GM12865 (cell line): ENCODE measurements at regions not wholly inside any gene's neighbourhood (a gene's known extent, or its start where the extent isn't known, plus 50 kb on each side); places are given as distances from the start of the nearest gene placed in this dataset.

Experiments
- DNase-seq: peaks from one replicate; pipeline ENCODE4 v3.0.0; 2010; ENCODE audit warnings: low read depth
- H3K4me3 ChIP-seq: 2 replicates; pipeline ENCODE4 v1.5.1; 2011; ENCODE audit warnings: mild to moderate bottlenecking, low read depth, low read length, control low read depth
- TF ChIP-seq, protein P1 (sequence below): IDR thresholded peaks from 2 replicates; pipeline ENCODE4 v1.5.1; 2011; ENCODE audit warnings: low read length, control low read depth, low read depth, inconsistent platforms; ENCODE audit not compliant: insufficient read depth; ENCODE audit errors: missing control alignments

DNA sequence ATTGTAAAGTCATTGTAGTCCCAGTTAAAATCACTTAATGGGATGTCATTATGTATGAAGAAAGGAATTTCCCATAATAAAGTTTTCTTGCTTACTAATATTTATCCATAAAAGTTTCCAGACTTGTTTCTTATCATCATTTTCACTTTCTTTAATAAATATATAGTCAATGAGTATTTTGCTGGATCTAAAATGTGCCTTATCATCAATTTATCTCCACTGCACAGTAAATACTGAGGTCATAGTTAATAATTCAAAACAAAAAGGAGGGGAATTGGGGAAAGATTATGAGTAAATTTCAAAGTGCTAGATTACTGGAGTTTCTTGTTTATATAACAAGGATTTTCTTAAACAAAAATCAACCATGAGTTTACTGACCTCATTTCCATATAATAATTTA is 279.5 kb upstream of the DKK2 start:
- no peak for DNase-seq
- TF ChIP-seq, protein P1, sequence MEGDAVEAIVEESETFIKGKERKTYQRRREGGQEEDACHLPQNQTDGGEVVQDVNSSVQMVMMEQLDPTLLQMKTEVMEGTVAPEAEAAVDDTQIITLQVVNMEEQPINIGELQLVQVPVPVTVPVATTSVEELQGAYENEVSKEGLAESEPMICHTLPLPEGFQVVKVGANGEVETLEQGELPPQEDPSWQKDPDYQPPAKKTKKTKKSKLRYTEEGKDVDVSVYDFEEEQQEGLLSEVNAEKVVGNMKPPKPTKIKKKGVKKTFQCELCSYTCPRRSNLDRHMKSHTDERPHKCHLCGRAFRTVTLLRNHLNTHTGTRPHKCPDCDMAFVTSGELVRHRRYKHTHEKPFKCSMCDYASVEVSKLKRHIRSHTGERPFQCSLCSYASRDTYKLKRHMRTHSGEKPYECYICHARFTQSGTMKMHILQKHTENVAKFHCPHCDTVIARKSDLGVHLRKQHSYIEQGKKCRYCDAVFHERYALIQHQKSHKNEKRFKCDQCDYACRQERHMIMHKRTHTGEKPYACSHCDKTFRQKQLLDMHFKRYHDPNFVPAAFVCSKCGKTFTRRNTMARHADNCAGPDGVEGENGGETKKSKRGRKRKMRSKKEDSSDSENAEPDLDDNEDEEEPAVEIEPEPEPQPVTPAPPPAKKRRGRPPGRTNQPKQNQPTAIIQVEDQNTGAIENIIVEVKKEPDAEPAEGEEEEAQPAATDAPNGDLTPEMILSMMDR = no peak
- no peak overlapping the region for H3K4me3 ChIP-seq

DNA sequence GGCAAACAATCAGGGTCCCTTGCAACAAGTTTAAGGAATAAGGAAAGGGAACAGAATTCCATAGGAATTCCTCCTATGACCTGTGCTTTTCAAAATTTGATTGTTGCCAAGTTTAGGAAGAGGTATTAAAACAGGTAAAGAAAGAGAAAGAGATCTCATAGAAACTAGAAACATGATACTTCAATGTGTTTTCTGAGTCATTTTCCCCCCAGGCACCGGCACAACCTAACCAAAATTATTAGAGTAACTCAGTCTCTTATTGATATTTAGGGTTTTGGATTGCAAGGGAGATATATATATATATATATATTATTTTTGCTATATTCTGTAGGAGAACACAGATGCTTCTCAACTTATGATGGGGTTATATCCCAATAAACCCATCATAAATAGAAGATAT is 278.0 kb upstream of the DKK2 start:
- TF ChIP-seq, protein P1 = no peak
- no peak overlapping the region for H3K4me3 ChIP-seq
- DNase-seq = no peak

DNA sequence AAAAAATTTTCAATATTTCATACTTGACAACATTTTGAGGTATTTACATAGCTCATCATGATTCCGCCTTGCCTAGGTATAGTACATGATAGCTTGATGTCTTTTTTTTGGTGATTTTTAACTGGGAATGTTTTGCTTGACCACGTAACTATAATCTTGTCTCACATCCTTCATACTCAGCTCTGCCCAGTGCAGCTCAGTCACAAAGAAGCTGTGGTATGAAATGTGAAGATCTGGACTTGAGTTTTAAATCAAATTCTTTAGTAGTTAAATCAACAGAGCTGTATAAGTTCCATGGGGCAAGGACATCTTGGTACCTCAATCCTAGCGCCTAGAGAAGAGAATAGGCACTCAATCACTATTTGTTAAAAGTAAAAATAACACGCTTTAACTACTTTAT is 276.3 kb upstream of the DKK2 start:
- no peak for DNase-seq
- TF ChIP-seq, protein P1 = no peak
- no peak overlapping the region for H3K4me3 ChIP-seq

DNA sequence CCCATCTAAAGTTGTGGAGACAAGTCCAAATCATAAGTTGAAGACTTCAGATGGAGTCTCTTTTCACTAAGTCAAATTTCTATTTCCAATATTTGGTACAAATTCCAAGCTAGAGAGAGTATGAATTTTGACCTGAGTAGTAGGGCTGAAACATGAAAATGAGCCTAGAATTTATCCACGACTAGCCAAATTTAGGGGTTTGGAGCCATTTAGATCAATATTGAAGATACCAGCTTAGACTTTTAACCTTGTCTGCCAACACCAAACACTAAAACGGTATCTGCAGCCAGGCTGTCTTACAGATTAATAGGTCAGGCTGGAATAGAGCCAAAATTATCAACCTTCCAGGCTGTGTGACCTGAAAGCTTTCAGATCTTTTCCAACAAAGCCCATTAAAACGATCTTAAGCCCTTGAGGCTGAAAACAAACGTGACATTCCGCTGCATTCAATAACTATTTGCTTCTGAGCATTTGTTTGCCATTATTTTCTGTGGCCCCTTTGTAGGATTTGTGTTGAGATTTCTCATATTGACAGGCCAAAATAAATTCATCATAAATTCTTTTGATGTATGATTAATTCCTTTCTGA is 268.7 kb upstream of the DKK2 start:
- TF ChIP-seq, protein P1 = no peak
- no peak for DNase-seq
- no peak overlapping the region for H3K4me3 ChIP-seq

DNA sequence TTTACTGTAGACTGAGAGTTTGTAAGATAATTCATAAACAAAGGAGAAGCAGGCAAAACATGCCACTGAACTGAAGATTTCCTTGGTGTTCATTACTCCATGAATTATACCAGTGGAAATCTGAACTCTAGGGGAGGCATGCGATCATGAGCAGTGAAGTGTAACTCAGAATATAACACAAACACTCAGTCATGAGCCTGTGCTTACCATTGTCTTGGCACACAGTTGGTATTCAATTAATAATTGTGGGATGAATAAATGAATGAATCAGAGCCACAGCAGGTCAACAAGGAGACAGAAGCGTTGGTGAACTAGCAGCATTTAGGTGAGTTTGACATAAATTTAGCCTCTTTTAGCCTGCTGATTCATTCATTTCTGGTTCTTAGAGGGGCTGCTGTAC is 263.5 kb upstream of the DKK2 start:
- no peak for DNase-seq
- TF ChIP-seq, protein P1 = no peak
- H3K4me3 ChIP-seq = no peak overlapping the region

DNA sequence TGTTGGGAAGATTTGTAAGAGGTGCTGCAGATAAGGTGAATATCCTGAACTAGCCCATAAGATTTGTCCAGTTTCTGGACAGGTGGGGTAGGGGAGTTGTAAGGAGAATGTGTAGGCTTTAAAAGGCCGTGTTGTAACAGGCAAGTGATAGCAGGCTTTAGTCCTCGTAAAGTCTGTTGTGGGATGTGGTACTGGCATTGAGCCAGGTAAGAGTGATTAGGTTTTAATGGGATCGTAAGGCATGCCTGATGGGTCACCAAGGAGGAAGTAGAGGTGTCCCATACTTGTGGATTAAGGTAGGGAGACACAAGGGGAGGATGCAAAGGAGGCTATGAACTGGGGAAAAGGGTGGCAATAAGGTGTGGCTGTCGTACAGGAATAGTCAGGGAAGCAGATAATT is 256.9 kb upstream of the DKK2 start:
- no peak overlapping the region for H3K4me3 ChIP-seq
- DNase-seq = no peak
- TF ChIP-seq, protein P1 = no peak
